Sigmoid colon (tissue), 6 donors: ENCODE measurements at regions not wholly inside any gene's neighbourhood (a gene's known extent, or its start where the extent isn't known, plus 50 kb on each side); places are given as distances from the start of the nearest gene placed in this dataset.

Experiments used
- DNase-seq: peaks from one replicate; pipeline ENCODE4 v3.0.0-alpha.2; 2019
- H3K27ac ChIP-seq, 4 donors: fragments of 200-600 bp; sonication (generic); one replicate each; pipeline ENCODE4 v1.5.1; 2016 to 2019; ENCODE audit warnings: mild to moderate bottlenecking in 1 of 4
- H3K27me3 ChIP-seq, 3 donors: fragments of 200-600 bp; sonication (generic); one replicate each; pipeline ENCODE4 v1.5.1; 2019; ENCODE audit warnings: mild to moderate bottlenecking in 1 of 3
- H3K36me3 ChIP-seq, 4 donors: fragments of 200-600 bp; sonication (generic); one replicate each; pipeline ENCODE4 v1.5.1; 2016 to 2019
- H3K4me1 ChIP-seq, 4 donors: fragments of 200-600 bp; sonication (generic); one replicate each; pipeline ENCODE4 v1.5.1; 2017 to 2019
- H3K4me3 ChIP-seq, 4 donors: fragments of 200-600 bp; sonication (generic); one replicate each; pipeline ENCODE4 v1.5.1; 2017 to 2019; ENCODE audit warnings: mild to moderate bottlenecking in 2 of 4, moderate library complexity in 1 of 4
- H3K9me3 ChIP-seq, 4 donors: fragments of 200-600 bp in 3 of 4; sonication (generic) in 3 of 4; one replicate each; pipeline versions ENCODE4 v1.5.1 to v1.6.1; 2013 to 2019
- CTCF ChIP-seq, 4 experiments: fragments of 450-650 bp in 3 of 4; fragments of 200-600 bp in 1 of 4; IDR thresholded peaks; one replicate each; pipeline ENCODE4 v1.5.1; 2016 to 2019; ENCODE audit warnings: antibody characterized with exemption in 4 of 4, mild to moderate bottlenecking in 3 of 4, moderate library complexity in 2 of 4
- EP300 ChIP-seq, 4 donors: sonication (generic); formaldehyde crosslinking; IDR thresholded peaks; one replicate each; pipeline ENCODE4 v1.6.1; 2017; ENCODE audit warnings: antibody characterized with exemption in 4 of 4
- POLR2A ChIP-seq, 2 donors: fragments of 450-650 bp; IDR thresholded peaks; one replicate each; pipeline ENCODE4 v1.6.1; 2016; ENCODE audit warnings: antibody characterized with exemption in 2 of 2, mild to moderate bottlenecking in 2 of 2, moderate library complexity in 2 of 2
- POLR2AphosphoS5 ChIP-seq, 4 donors: sonication (generic); formaldehyde crosslinking; IDR thresholded peaks; one replicate each; pipeline ENCODE4 v1.6.1; 2017; ENCODE audit warnings: antibody characterized with exemption in 4 of 4
- WGBS, 2 donors: extraction: QIAGEN DNeasy Blood & Tissue Kit; methylation state at CpG; one replicate each; pipeline ENCODE4 v1.1.7; 2013; 5-methylcytosine and 5-hydroxymethylcytosine counted together
- intact Hi-C: fragments of 100-400 bp; cut with DNase I; formaldehyde crosslinking; loops from one replicate; pipeline ENCODE4 v1.15.1; 2023
- donor health status: healthy with polysubstance abuse.
- donor health status: healthy.

GRCh38 chr1:195637539-195637938, 970.7 kb downstream of the KCNT2 start:
- H3K27me3 ChIP-seq: no peaks in the 10 kb centered on the region
- TF ChIP-seq POLR2A (IDR thresholded peaks at IDR 0.05) (no peak), CTCF (IDR thresholded peaks at IDR 0.05) (no peak), EP300 (IDR thresholded peaks at IDR 0.05) (no peak), POLR2AphosphoS5 (IDR thresholded peaks at IDR 0.05) (no peak)
- no peak overlapping the region for H3K27ac ChIP-seq
- no peak overlapping the region for H3K4me3 ChIP-seq
- H3K9me3 ChIP-seq: no peaks in the 10 kb centered on the region
- H3K36me3 ChIP-seq: no peaks in the 10 kb centered on the region
- H3K4me1 ChIP-seq: no peaks in the 10 kb centered on the region
- 53 to 64% methylated on average over 5 of the region's 5 CpGs for WGBS, 2 donors
- DNase-seq: no peak
- intact Hi-C loops: no loop called here

- Histone ChIP-seq H3K27ac (no peak overlapping the region), H3K4me1 (no peaks in the 10 kb centered on the region), H3K36me3 (no peaks in the 10 kb centered on the region), H3K9me3 (peaks cover 0 to 3% (median 0%) of the 10 kb centered on the region in 4 donors), H3K4me3 (no peak overlapping the region), H3K27me3 (no peaks in the 10 kb centered on the region)
- no peak for DNase-seq
- intact Hi-C loops: no loop called here
- 79 to 87% methylated on average over 3 of the region's 3 CpGs for WGBS, 2 donors
- TF ChIP-seq EP300 (IDR thresholded peaks at IDR 0.05) (no peak), POLR2A (IDR thresholded peaks at IDR 0.05) (no peak), POLR2AphosphoS5 (IDR thresholded peaks at IDR 0.05) (no peak), CTCF (IDR thresholded peaks at IDR 0.05) (no peak)
Measured at GRCh38 chr1:195618287-195618686, 990.0 kb downstream of the KCNT2 start.

- DNase-seq: no peak
- Histone ChIP-seq H3K27me3 (no peaks in the 10 kb centered on the region), H3K4me1 (no peaks in the 10 kb centered on the region), H3K4me3 (no peak overlapping the region), H3K27ac (no peak overlapping the region), H3K9me3 (peaks cover 0 to 3% (median 0%) of the 10 kb centered on the region in 4 donors), H3K36me3 (no peaks in the 10 kb centered on the region)
- no peak for TF ChIP-seq POLR2AphosphoS5 (IDR thresholded peaks at IDR 0.05)
- no peak for TF ChIP-seq POLR2A (IDR thresholded peaks at IDR 0.05)
- no peak for TF ChIP-seq CTCF (IDR thresholded peaks at IDR 0.05)
- TF ChIP-seq EP300 (IDR thresholded peaks at IDR 0.05): no peak
- WGBS, 2 donors: 78 to 81% methylated on average over 2 of the region's 2 CpGs
- intact Hi-C loops: no loop called here
Measured at GRCh38 chr1:195617106-195617505, 991.1 kb downstream of the KCNT2 start.

GRCh38 chr1:195608883-195609282, 999.4 kb downstream of the KCNT2 start:
- intact Hi-C loops: no loop called here
- Histone ChIP-seq H3K4me3 (no peak overlapping the region), H3K27ac (no peak overlapping the region), H3K4me1 (no peaks in the 10 kb centered on the region), H3K27me3 (no peaks in the 10 kb centered on the region), H3K9me3 (peaks cover 0 to 3% (median 0%) of the 10 kb centered on the region in 4 donors), H3K36me3 (no peaks in the 10 kb centered on the region)
- TF ChIP-seq EP300 (IDR thresholded peaks at IDR 0.05) (no peak), POLR2AphosphoS5 (IDR thresholded peaks at IDR 0.05) (no peak), POLR2A (IDR thresholded peaks at IDR 0.05) (no peak), CTCF (IDR thresholded peaks at IDR 0.05) (no peak)
- 92 to 96% methylated on average over 1 of the region's 1 CpG for WGBS, 2 donors
- no peak for DNase-seq

- Histone ChIP-seq H3K27me3 (no peaks in the 10 kb centered on the region), H3K4me3 (no peak overlapping the region), H3K9me3 (peaks cover 0 to 3% (median 0%) of the 10 kb centered on the region in 4 donors), H3K27ac (no peak overlapping the region), H3K4me1 (no peaks in the 10 kb centered on the region), H3K36me3 (no peaks in the 10 kb centered on the region)
- WGBS, 2 donors: 92 to 93% methylated on average over 1 of the region's 1 CpG
- intact Hi-C loops: no loop called here
- no peak for TF ChIP-seq EP300 (IDR thresholded peaks at IDR 0.05)
- no peak for TF ChIP-seq CTCF (IDR thresholded peaks at IDR 0.05)
- no peak for TF ChIP-seq POLR2A (IDR thresholded peaks at IDR 0.05)
- no peak for TF ChIP-seq POLR2AphosphoS5 (IDR thresholded peaks at IDR 0.05)
- DNase-seq: no peak
Measured at GRCh38 chr1:195606483-195606882, 1001.8 kb downstream of the KCNT2 start.
